IMR-90 (cell line): ENCODE measurements at regions not wholly inside any gene's neighbourhood (a gene's known extent, or its start where the extent isn't known, plus 50 kb on each side); places are given as distances from the start of the nearest gene placed in this dataset.
A peak's percentile ranks its signal among the peaks of the same experiment; 100 is the strongest.

ENCODE experiments used
- ATAC-seq: fragments of 200-7000 bp; cut with Tn5 transposase; 2 replicates; pipeline ENCODE4 v1.9.1; 2020; ENCODE audit warnings: low read depth, mild to moderate bottlenecking, moderate library complexity
- BruUV-seq: library from RNA; stranded (reverse); fragments of 400-500 nt; replicated peaks from 2 replicates; lab custom pipeline; 2021; lab: Mats Ljungman, UMichigan
- CTCF ChIA-PET: fragments of 300-600 bp; formaldehyde crosslinking; extraction: SDS; loops from one replicate; lab custom pipeline; 2021; ENCODE audit warnings: antibody characterized with exemption; lab: Yijun Ruan, JAX
- POLR2A ChIA-PET: fragments of 300-600 bp; sonication (Branson Sonifier 250); formaldehyde crosslinking; loops from one replicate; lab custom pipeline; 2022; ENCODE audit warnings: antibody characterized with exemption; ENCODE audit not compliant: unreplicated experiment; lab: Charles Lee
- DNase-seq: peaks from one replicate; pipeline ENCODE4 v3.0.0; 2013
- H2AFZ ChIP-seq: replicated peaks from 2 replicates; pipeline ENCODE3; 2013; ENCODE audit warnings: low read length, mild to moderate bottlenecking; ENCODE audit not compliant: poor library complexity
- H2AK5ac ChIP-seq: 2 replicates; pipeline ENCODE4 v1.6.1; 2013; ENCODE audit warnings: low read depth, low read length, inconsistent platforms
- H2AK9ac ChIP-seq: replicated peaks from 2 replicates; pipeline ENCODE3; 2013; ENCODE audit warnings: mild to moderate bottlenecking, low read depth, low read length, moderate library complexity; ENCODE audit not compliant: poor library complexity
- H2BK120ac ChIP-seq: 2 replicates; pipeline ENCODE4 v1.6.1; 2013; ENCODE audit warnings: low read depth, low read length, inconsistent platforms
- H2BK15ac ChIP-seq: 3 replicates; pipeline ENCODE4 v1.6.1; 2013; ENCODE audit warnings: low read depth, low read length, inconsistent platforms
- H2BK20ac ChIP-seq: 2 replicates; pipeline ENCODE4 v1.6.1; 2013; ENCODE audit warnings: low read depth, mild to moderate bottlenecking, inconsistent platforms, low read length, moderate library complexity
- H2BK5ac ChIP-seq: 2 replicates; pipeline ENCODE4 v1.6.1; 2013; ENCODE audit warnings: mild to moderate bottlenecking, low read depth, low read length, inconsistent platforms; ENCODE audit not compliant: poor library complexity, severe bottlenecking
- H3K14ac ChIP-seq: replicated peaks from 2 replicates; pipeline ENCODE4 v1.6.1; 2013; ENCODE audit warnings: low read depth, low read length, inconsistent platforms
- H3K18ac ChIP-seq: 2 replicates; pipeline ENCODE4 v1.6.1; 2013; ENCODE audit warnings: low read depth, low read length, control low read depth
- H3K23ac ChIP-seq: 2 replicates; pipeline ENCODE4 v1.6.1; 2013; ENCODE audit warnings: low read depth, low read length, inconsistent platforms
- H3K27ac ChIP-seq: 2 replicates; pipeline ENCODE4 v1.5.1; 2013; ENCODE audit warnings: mild to moderate bottlenecking, control low read depth, low read length; ENCODE audit not compliant: insufficient read depth
- H3K27me3 ChIP-seq: 2 replicates; pipeline ENCODE4 v1.6.1; 2013; ENCODE audit warnings: low read length; ENCODE audit not compliant: control insufficient read depth, insufficient read depth
- H3K36me3 ChIP-seq: 2 replicates; pipeline ENCODE4 v1.6.1; 2013; ENCODE audit warnings: low read length, mixed read lengths; ENCODE audit not compliant: control insufficient read depth, insufficient read depth
- H3K4ac ChIP-seq: 2 replicates; pipeline ENCODE4 v1.6.1; 2013; ENCODE audit warnings: low read depth, low read length, inconsistent platforms
- H3K4me1 ChIP-seq: 2 replicates; pipeline ENCODE4 v1.6.1; 2013; ENCODE audit warnings: low read length, mixed read lengths; ENCODE audit not compliant: control insufficient read depth, insufficient read depth
- H3K4me2 ChIP-seq: 2 replicates; pipeline ENCODE4 v1.6.1; 2013; ENCODE audit warnings: low read depth, mild to moderate bottlenecking, control low read depth, low read length, moderate library complexity
- H3K4me3 ChIP-seq: 2 replicates; pipeline ENCODE4 v1.5.1; 2013; ENCODE audit warnings: low read depth, mild to moderate bottlenecking, control low read depth, low read length, moderate library complexity; ENCODE audit not compliant: insufficient read depth
- H3K56ac ChIP-seq: 2 replicates; pipeline ENCODE4 v1.6.1; 2013; ENCODE audit warnings: low read length, inconsistent platforms; ENCODE audit not compliant: insufficient read depth; ENCODE audit errors: extremely low read depth
- H3K79me1 ChIP-seq, 2 experiments: 2 replicates each; pipeline ENCODE4 v1.6.1; 2013; ENCODE audit warnings: low read length in 2 of 2, inconsistent platforms in 1 of 2, low read depth in 1 of 2
- H3K9ac ChIP-seq: 2 replicates; pipeline ENCODE4 v1.6.1; 2013; ENCODE audit warnings: low read depth, low read length, control low read depth
- H3K9me1 ChIP-seq: 2 replicates; pipeline ENCODE4 v1.6.1; 2013; ENCODE audit warnings: low read length, inconsistent platforms; ENCODE audit not compliant: insufficient read depth
- H3K9me3 ChIP-seq: 2 replicates; pipeline ENCODE4 v1.6.1; 2013; ENCODE audit warnings: low read length; ENCODE audit not compliant: control insufficient read depth, insufficient read depth
- H4K20me1 ChIP-seq: 2 replicates; pipeline ENCODE4 v1.6.1; 2013; ENCODE audit warnings: low read length, inconsistent platforms; ENCODE audit not compliant: insufficient read depth
- H4K5ac ChIP-seq: 2 replicates; pipeline ENCODE4 v1.6.1; 2013; ENCODE audit warnings: mild to moderate bottlenecking, low read depth, low read length, control low read depth
- H4K8ac ChIP-seq, 2 experiments: 2 replicates each; pipeline ENCODE4 v1.6.1; 2013; ENCODE audit warnings: low read depth in 2 of 2, low read length in 2 of 2, control low read depth in 1 of 2, inconsistent platforms in 1 of 2
- H4K91ac ChIP-seq: 2 replicates; pipeline ENCODE4 v1.6.1; 2013; ENCODE audit warnings: low read depth, low read length, inconsistent platforms; ENCODE audit not compliant: insufficient read depth
- FOS ChIP-seq: fragments of 150-350 bp; IDR thresholded peaks from 2 replicates; pipeline ENCODE4 v1.6.1; 2016; ENCODE audit warnings: low read depth, low read length
- MAZ ChIP-seq: IDR thresholded peaks from 2 replicates; pipeline ENCODE4 v1.6.1; 2012; ENCODE audit warnings: low read depth, mild to moderate bottlenecking, low read length, improper control_type of control experiment, moderate library complexity, borderline replicate concordance
- NFE2L2 ChIP-seq: fragments of 150-350 bp; IDR thresholded peaks from 2 replicates; pipeline ENCODE4 v1.6.1; 2016; ENCODE audit warnings: low read depth, mild to moderate bottlenecking, low read length
- RAD21 ChIP-seq: IDR thresholded peaks from 2 replicates; pipeline ENCODE4 v1.6.1; 2012; ENCODE audit warnings: low read length, improper control_type of control experiment
- RCOR1 ChIP-seq: IDR thresholded peaks from 2 replicates; pipeline ENCODE4 v1.6.1; 2012; ENCODE audit warnings: mild to moderate bottlenecking, low read length, improper control_type of control experiment; ENCODE audit not compliant: insufficient replicate concordance
- WGBS, 2 experiments: methylation state at CpG; one replicate each; pipeline versions ENCODE4 v1.1.5 to v1.1.7; 2013; ENCODE audit warnings: missing lambda C conversion rate in 2 of 2; ENCODE audit not compliant: insufficient read length in 1 of 2; ENCODE audit errors: extremely low coverage in 2 of 2; 5-methylcytosine and 5-hydroxymethylcytosine counted together
- dilution Hi-C: fragments of 300-500 bp; cut with HindIII; formaldehyde crosslinking; loops from one replicate; pipeline ENCODE4 v1.14.3; 2018; ENCODE audit warnings: low sequenced_read_pairs; ENCODE audit not compliant: unreplicated experiment
- in situ Hi-C: fragments of 300-500 bp; cut with MboI; formaldehyde crosslinking; loops from 3 replicates; pipeline ENCODE4 v1.14.3; 2019; ENCODE audit warnings: low sequenced_read_pairs, inconsistent platforms, mixed read lengths
- intact Hi-C: fragments of 100-400 bp; cut with micrococcal nuclease; formaldehyde crosslinking; loops from 2 replicates; pipeline ENCODE4 v1.10.0; 2022
- TF ChIP-seq, protein P1 (sequence below): conservative IDR thresholded peaks from 2 replicates; pipeline ENCODE4 v1.5.1; 2012; ENCODE audit warnings: mild to moderate bottlenecking, low read depth, low read length, improper control_type of control experiment
- TF ChIP-seq, protein P2 (sequence below): fragments of 150-350 bp; IDR thresholded peaks from 2 replicates; pipeline ENCODE4 v1.6.1; 2017; ENCODE audit warnings: mild to moderate bottlenecking, antibody characterized with exemption, low read length, low read depth

DNA sequence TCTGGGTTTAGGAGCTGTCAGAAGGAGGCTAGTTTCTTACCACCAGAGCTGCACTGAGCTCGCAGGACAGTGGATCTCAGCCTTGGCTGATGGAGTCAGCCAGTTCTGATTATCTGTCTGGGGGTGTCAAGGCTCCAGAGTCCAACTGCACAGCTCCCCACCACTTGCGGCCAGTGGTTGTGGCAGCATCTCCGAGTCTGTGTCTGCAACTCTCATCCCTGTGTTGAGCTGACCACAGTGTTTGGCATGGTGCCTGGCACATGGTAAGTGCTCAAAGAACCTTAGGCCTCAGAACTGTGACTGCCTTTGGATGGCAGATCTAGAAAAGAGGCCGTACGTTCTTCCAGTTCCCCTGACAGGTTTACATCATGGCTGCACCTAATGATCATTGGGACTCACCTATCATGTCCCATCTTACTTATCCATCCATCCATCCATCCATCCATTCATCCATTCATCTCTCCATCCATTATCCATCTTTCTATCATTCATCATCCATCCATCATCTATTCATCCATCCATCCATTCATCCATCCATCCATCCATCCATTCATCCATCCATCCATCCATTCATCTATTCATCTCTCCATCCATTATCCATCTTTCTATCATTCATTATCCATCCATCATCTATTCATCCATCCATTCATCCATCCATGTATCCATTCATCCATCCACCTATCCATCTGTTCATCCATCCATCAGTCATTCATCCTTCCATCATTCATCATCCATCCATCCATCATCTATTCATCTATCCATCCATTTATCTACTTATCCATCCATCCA is 114.5 kb downstream of the CRYAA start:
- Histone ChIP-seq H3K36me3 (no peaks in the 10 kb centered on the region), H2AK9ac (peak overlapping the region; percentile 42), H2AFZ (no peak overlapping the region), H3K79me1 (no peaks in the 10 kb centered on the region), H2BK20ac (no peak overlapping the region), H3K23ac (no peak overlapping the region), H4K8ac (no peak overlapping the region), H3K27me3 (peaks cover 11% of the 10 kb centered on the region), H3K27ac (no peak overlapping the region), H3K56ac (no peak overlapping the region), H3K4me1 (no peaks in the 10 kb centered on the region; the same call in 1 of the 2 replicates), H3K14ac (no peak overlapping the region), H3K4ac (no peak overlapping the region), H4K5ac (no peak overlapping the region), H3K4me2 (no peak overlapping the region), H4K20me1 (no peaks in the 10 kb centered on the region; the same call in 1 of the 2 replicates), H2BK15ac (no peak overlapping the region), H2AK5ac (no peak overlapping the region), H2BK120ac (no peak overlapping the region), H2BK5ac (no peak overlapping the region), H3K9ac (no peak overlapping the region), H3K18ac (no peak overlapping the region), H3K9me3 (no peaks in the 10 kb centered on the region), H4K91ac (no peak overlapping the region), H3K9me1 (no peaks in the 10 kb centered on the region), H3K4me3 (no peak overlapping the region)
- ChIA-PET CTCF (no interaction called here), POLR2A (no interaction called here)
- intact Hi-C loops = no loop called here
- in situ Hi-C loops = no loop called here
- DNase-seq (no peak), ATAC-seq (no peak)
- dilution Hi-C loops = no loop called here
- TF ChIP-seq RAD21 (no peak), FOS (no peak), NFE2L2 (no peak), RCOR1 (no peak), MAZ (no peak)
- TF ChIP-seq, protein P1, sequence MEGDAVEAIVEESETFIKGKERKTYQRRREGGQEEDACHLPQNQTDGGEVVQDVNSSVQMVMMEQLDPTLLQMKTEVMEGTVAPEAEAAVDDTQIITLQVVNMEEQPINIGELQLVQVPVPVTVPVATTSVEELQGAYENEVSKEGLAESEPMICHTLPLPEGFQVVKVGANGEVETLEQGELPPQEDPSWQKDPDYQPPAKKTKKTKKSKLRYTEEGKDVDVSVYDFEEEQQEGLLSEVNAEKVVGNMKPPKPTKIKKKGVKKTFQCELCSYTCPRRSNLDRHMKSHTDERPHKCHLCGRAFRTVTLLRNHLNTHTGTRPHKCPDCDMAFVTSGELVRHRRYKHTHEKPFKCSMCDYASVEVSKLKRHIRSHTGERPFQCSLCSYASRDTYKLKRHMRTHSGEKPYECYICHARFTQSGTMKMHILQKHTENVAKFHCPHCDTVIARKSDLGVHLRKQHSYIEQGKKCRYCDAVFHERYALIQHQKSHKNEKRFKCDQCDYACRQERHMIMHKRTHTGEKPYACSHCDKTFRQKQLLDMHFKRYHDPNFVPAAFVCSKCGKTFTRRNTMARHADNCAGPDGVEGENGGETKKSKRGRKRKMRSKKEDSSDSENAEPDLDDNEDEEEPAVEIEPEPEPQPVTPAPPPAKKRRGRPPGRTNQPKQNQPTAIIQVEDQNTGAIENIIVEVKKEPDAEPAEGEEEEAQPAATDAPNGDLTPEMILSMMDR = no peak
- TF ChIP-seq, protein P2, sequence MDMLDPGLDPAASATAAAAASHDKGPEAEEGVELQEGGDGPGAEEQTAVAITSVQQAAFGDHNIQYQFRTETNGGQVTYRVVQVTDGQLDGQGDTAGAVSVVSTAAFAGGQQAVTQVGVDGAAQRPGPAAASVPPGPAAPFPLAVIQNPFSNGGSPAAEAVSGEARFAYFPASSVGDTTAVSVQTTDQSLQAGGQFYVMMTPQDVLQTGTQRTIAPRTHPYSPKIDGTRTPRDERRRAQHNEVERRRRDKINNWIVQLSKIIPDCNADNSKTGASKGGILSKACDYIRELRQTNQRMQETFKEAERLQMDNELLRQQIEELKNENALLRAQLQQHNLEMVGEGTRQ = no peak
- no TSS peak for BruUV-seq
- WGBS, 2 experiments = 87% methylated on average over 5 of the region's 5 CpGs; no CpG with 5 or more reads in 1 of the 2 experiments
